Activated CD4-positive, alpha-beta T cell treated with anti-CD3 and anti-CD28 coated beads, Interleukin-2, amount 10 ng/mL, durations not matched to agents 24 days and 14 days (primary cell): ENCODE measurements at regions not wholly inside any gene's neighbourhood (a gene's known extent, or its start where the extent isn't known, plus 50 kb on each side); places are given as distances from the start of the nearest gene placed in this dataset.

Experiments
- DNase-seq: peaks from one replicate; pipeline ENCODE4 v3.0.0; 2022
- H3K27ac Mint-ChIP-seq: one replicate; pipeline ENCODE4 v1.8.0; 2022; ENCODE audit warnings: mild to moderate bottlenecking, mixed read lengths
- H3K27me3 Mint-ChIP-seq: one replicate; pipeline ENCODE4 v1.8.0; 2022; ENCODE audit warnings: mixed read lengths
- H3K36me3 Mint-ChIP-seq: one replicate; pipeline ENCODE4 v1.8.0; 2022; ENCODE audit warnings: low read depth, mild to moderate bottlenecking, mixed read lengths
- H3K4me1 Mint-ChIP-seq: one replicate; pipeline ENCODE4 v1.8.0; 2021; ENCODE audit warnings: mixed read lengths
- H3K4me3 Mint-ChIP-seq: one replicate; pipeline ENCODE4 v1.8.0; 2022; ENCODE audit warnings: mild to moderate bottlenecking, moderate library complexity, mixed read lengths
- H3K9me3 Mint-ChIP-seq: one replicate; pipeline ENCODE4 v1.8.0; 2021; ENCODE audit warnings: mixed read lengths
- intact Hi-C: fragments of 100-400 bp; cut with micrococcal nuclease; formaldehyde crosslinking; loops from one replicate; pipeline ENCODE4 v1.15.1; 2023

- peaks cover 16% of the 10 kb centered on the region for H3K9me3 Mint-ChIP-seq
- no peaks in the 10 kb centered on the region for H3K27me3 Mint-ChIP-seq
- H3K4me1 Mint-ChIP-seq, result peaks cover 35% of the 10 kb centered on the region
- H3K36me3 Mint-ChIP-seq, result no peaks in the 10 kb centered on the region
- no peak for DNase-seq
- H3K27ac Mint-ChIP-seq, result peak overlapping the region; percentile 55
- H3K4me3 Mint-ChIP-seq, result no peak overlapping the region
- intact Hi-C loops, result no loop called here
Measured at GRCh38 chr1:234865171-234866006, 255.4 kb upstream of the IRF2BP2 start.

DNA sequence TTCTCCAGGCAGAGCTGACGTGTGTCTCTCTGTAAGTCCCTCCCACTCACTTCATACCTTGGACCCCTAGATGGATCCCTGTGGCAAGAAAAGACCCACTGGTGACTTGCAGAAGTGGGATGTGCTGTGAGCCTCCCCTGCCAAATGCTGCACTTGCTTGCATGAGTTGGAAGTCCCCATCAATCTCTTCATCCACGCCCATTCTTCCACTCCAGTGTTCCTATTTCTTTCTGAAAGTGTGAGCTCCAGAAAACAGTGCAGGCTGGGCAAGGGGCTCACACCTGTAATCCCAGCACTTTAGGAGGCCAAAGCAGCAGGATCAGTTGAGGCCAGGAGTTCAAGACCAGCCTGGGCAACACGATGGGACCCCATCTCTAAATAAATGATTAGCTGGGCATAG lies 254.1 kb upstream of the IRF2BP2 start:
- Mint-ChIP-seq H3K9me3 (peaks cover 16% of the 10 kb centered on the region), H3K4me3 (no peak overlapping the region), H3K27me3 (no peaks in the 10 kb centered on the region), H3K4me1 (peaks cover 35% of the 10 kb centered on the region), H3K27ac (no peak overlapping the region), H3K36me3 (no peaks in the 10 kb centered on the region)
- DNase-seq, result no peak
- intact Hi-C loops, result no loop called here

- Mint-ChIP-seq H3K27ac (peak overlapping the region; percentile 20), H3K4me3 (no peak overlapping the region), H3K36me3 (no peaks in the 10 kb centered on the region), H3K9me3 (peaks cover 16% of the 10 kb centered on the region), H3K27me3 (no peaks in the 10 kb centered on the region), H3K4me1 (peaks cover 30% of the 10 kb centered on the region)
- intact Hi-C loops, result no loop called here
- DNase-seq, result no peak
Measured at GRCh38 chr1:234863551-234863971, 253.6 kb upstream of the IRF2BP2 start.

DNA sequence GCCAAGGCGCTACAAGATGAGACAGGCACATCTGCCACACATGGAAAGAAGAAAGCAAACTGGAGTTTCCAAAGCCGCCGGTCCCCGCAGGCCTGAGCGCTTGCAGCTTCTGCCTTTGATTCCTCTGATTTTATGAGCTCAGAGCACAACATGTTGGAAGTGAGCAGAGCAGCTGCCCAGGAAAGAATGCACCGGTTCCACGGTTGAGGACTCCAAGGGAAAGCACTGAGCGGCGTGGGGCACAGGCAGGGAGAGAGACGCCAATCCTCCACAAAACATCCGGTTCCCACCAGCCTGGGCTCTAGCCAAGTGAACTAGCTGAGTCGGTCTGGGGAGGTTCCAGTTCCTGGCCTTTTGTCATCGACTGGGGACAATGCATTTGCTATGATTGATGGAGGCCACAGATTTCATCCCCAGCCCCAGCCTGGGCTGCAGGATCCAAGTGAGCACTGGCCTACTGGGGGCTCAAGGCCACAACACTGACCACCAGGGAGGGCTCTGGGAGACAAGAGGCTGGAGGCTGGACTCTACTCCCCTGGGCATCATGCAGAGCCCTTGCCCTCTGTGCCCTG lies 253.1 kb upstream of the IRF2BP2 start:
- no peaks in the 10 kb centered on the region for H3K27me3 Mint-ChIP-seq
- intact Hi-C loops, result no loop called here
- H3K9me3 Mint-ChIP-seq, result peaks cover 16% of the 10 kb centered on the region
- H3K4me3 Mint-ChIP-seq, result no peak overlapping the region
- H3K36me3 Mint-ChIP-seq, result no peaks in the 10 kb centered on the region
- H3K4me1 Mint-ChIP-seq, result peaks cover 30% of the 10 kb centered on the region
- no peak for DNase-seq
- peak overlapping the region; percentile 20 for H3K27ac Mint-ChIP-seq

DNA sequence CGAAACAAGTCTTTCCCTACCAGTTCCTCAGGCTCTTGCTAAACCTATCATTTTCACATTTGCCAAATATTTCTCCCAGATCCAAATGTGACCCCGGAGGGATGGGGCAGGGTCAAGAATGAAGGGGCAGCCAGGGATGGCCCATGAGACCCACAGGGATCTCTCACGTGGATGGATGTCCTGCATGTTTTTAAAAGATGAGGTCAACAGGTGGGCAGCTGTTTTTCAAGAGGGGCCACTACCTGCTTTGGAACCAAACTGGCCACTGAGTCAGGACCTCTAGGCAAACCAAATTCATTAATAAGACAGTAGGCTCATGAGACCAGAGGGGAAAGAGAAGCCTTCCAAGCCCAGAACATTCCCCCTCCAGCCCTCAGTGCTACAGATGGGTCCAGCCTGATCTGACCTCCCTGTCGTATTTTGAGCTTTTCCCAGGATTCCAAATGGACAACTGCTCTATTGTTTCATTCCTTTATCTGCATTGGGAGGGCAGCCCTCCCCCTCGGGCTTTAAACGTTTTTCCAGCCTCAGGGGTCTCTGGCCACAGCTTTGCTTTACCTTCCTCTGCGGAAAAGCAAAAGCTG lies 252.5 kb upstream of the IRF2BP2 start:
- DNase-seq, result no peak
- Mint-ChIP-seq H3K4me1 (peaks cover 28% of the 10 kb centered on the region), H3K9me3 (peaks cover 16% of the 10 kb centered on the region), H3K27ac (no peak overlapping the region), H3K27me3 (no peaks in the 10 kb centered on the region), H3K36me3 (no peaks in the 10 kb centered on the region), H3K4me3 (no peak overlapping the region)
- intact Hi-C loops, result no loop called here

DNA sequence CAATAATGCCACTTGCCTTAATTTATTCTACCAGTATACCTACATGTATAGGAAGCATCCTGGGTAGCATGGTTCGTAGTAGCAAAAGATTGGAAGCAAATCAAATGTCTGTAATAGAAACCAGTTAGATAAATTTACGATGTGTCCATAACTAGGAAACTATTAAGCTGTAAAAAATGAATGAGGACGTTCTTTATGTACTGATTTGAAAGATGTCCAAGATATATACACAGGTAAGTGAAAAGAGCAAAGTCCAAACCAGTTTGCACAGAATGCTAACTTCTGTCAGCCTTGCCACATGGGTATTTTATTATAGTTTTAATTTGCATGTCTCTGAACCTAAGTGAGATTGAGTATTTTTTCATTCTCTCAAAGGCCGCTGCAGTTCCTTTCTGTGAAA lies 251.8 kb upstream of the IRF2BP2 start:
- peaks cover 24% of the 10 kb centered on the region for H3K4me1 Mint-ChIP-seq
- intact Hi-C loops, result no loop called here
- peaks cover 16% of the 10 kb centered on the region for H3K9me3 Mint-ChIP-seq
- H3K27me3 Mint-ChIP-seq, result no peaks in the 10 kb centered on the region
- H3K27ac Mint-ChIP-seq, result no peak overlapping the region
- no peak overlapping the region for H3K4me3 Mint-ChIP-seq
- H3K36me3 Mint-ChIP-seq, result no peaks in the 10 kb centered on the region
- no peak for DNase-seq

GRCh38 chr1:234861024-234861620 lies 251.1 kb upstream of the IRF2BP2 start:
- Mint-ChIP-seq H3K27me3 (no peaks in the 10 kb centered on the region), H3K27ac (no peak overlapping the region), H3K4me3 (no peak overlapping the region), H3K9me3 (peaks cover 11% of the 10 kb centered on the region), H3K4me1 (peaks cover 20% of the 10 kb centered on the region), H3K36me3 (no peaks in the 10 kb centered on the region)
- no peak for DNase-seq
- intact Hi-C loops, result no loop called here

DNA sequence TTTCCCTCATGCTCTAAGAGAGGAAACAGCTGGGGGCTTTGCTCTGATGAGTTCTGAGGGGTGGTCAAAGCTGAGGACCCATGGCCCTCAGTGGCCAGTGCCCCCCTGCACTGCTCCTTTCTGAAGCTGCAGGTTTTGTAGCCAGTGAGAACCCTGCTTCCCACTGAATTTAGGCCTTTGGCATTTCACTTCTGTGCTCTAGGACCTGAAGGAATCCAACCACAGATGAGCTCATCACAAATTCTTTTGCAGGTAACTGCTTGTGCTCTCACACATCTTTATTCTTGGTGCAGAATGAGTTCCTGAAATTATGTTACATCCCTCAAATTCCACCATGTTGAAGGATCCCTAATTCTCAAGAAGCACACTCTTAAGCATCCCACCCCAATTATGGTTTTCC lies 248.7 kb upstream of the IRF2BP2 start:
- no peak overlapping the region for H3K27ac Mint-ChIP-seq
- intact Hi-C loops, result no loop called here
- H3K4me1 Mint-ChIP-seq, result peaks cover 23% of the 10 kb centered on the region
- no peaks in the 10 kb centered on the region for H3K27me3 Mint-ChIP-seq
- no peak overlapping the region for H3K4me3 Mint-ChIP-seq
- DNase-seq, result no peak
- no peaks in the 10 kb centered on the region for H3K36me3 Mint-ChIP-seq
- peaks cover 9% of the 10 kb centered on the region for H3K9me3 Mint-ChIP-seq

GRCh38 chr1:234856845-234857245 lies 246.9 kb upstream of the IRF2BP2 start:
- peaks cover 5% of the 10 kb centered on the region for H3K9me3 Mint-ChIP-seq
- H3K36me3 Mint-ChIP-seq, result no peaks in the 10 kb centered on the region
- intact Hi-C loops, result no loop called here
- DNase-seq, result no peak
- no peak overlapping the region for H3K4me3 Mint-ChIP-seq
- peaks cover 27% of the 10 kb centered on the region for H3K4me1 Mint-ChIP-seq
- H3K27ac Mint-ChIP-seq, result no peak overlapping the region
- H3K27me3 Mint-ChIP-seq, result no peaks in the 10 kb centered on the region

- Mint-ChIP-seq H3K36me3 (no peaks in the 10 kb centered on the region), H3K4me1 (peaks cover 35% of the 10 kb centered on the region), H3K27me3 (no peaks in the 10 kb centered on the region), H3K4me3 (no peak overlapping the region), H3K9me3 (peaks cover 5% of the 10 kb centered on the region), H3K27ac (no peak overlapping the region)
- no peak for DNase-seq
- intact Hi-C loops, result loop anchor here (2.0 kb wide), 1 partner anchor 15 kb away; no protein-coding TSS in a partner anchor
Measured at GRCh38 chr1:234855851-234856250, 245.9 kb upstream of the IRF2BP2 start.

- no peak for DNase-seq
- intact Hi-C loops, result loop anchor here (2.0 kb wide), 1 partner anchor 16 kb away; no protein-coding TSS in a partner anchor
- H3K4me3 Mint-ChIP-seq, result no peak overlapping the region
Measured at GRCh38 chr1:234854645-234855039, 244.7 kb upstream of the IRF2BP2 start.

GRCh38 chr1:234853906-234854644 lies 244.1 kb upstream of the IRF2BP2 start:
- peak overlapping the region; percentile 31 for H3K27ac Mint-ChIP-seq
- H3K9me3 Mint-ChIP-seq, result peaks cover 5% of the 10 kb centered on the region
- intact Hi-C loops, result loop anchor here (2.0 kb wide), 1 partner anchor 17 kb away; no protein-coding TSS in a partner anchor
- H3K4me1 Mint-ChIP-seq, result peaks cover 40% of the 10 kb centered on the region
- H3K36me3 Mint-ChIP-seq, result no peaks in the 10 kb centered on the region
- H3K4me3 Mint-ChIP-seq, result no peak overlapping the region
- H3K27me3 Mint-ChIP-seq, result no peaks in the 10 kb centered on the region
- DNase-seq, result no peak

More at GRCh38 chr1:234854645-234855039, 244.7 kb upstream of the IRF2BP2 start:
- Mint-ChIP-seq H3K9me3 (peaks cover 5% of the 10 kb centered on the region), H3K36me3 (no peaks in the 10 kb centered on the region), H3K4me1 (peaks cover 35% of the 10 kb centered on the region), H3K27ac (no peak overlapping the region), H3K27me3 (no peaks in the 10 kb centered on the region)

DNA sequence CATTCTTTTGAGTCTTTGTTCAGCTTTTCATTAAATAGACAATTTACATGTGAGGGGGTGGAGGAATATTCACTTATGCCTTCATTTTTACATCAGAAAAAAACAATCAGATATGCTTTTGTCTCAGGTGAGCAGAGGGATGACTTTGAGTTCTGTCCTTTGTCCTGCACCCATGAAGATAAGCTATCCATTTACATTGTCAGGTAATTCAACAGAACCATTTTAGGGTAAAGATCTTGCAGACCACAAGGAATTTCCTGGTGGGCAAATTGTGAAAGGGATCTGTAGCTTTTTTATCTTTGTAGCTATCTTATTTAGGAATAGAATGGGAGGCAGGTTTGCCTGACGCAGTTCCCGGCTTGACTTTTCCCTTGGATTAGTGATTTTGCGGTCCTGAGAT lies 242.7 kb upstream of the IRF2BP2 start:
- no peak overlapping the region for H3K27ac Mint-ChIP-seq
- H3K4me3 Mint-ChIP-seq, result no peak overlapping the region
- H3K4me1 Mint-ChIP-seq, result peaks cover 53% of the 10 kb centered on the region
- H3K36me3 Mint-ChIP-seq, result no peaks in the 10 kb centered on the region
- no peaks in the 10 kb centered on the region for H3K27me3 Mint-ChIP-seq
- no peak for DNase-seq
- intact Hi-C loops, result no loop called here
- peaks cover 9% of the 10 kb centered on the region for H3K9me3 Mint-ChIP-seq
